Heart left ventricle (tissue), 16 donors: ENCODE measurements at regions not wholly inside any gene's neighbourhood (a gene's known extent, or its start where the extent isn't known, plus 50 kb on each side); places are given as distances from the start of the nearest gene placed in this dataset.
A peak's percentile ranks its signal among the peaks of the same experiment; 100 is the strongest.

Experiments
- ATAC-seq, 4 donors: fragments of 200-7000 bp; cut with Tn5 transposase; one replicate each; pipeline ENCODE4 v1.9.1; 2020 to 2022; ENCODE audit warnings: moderate library complexity in 4 of 4, mild to moderate bottlenecking in 3 of 4, moderate number of reproducible peaks in 1 of 4
- DNase-seq, 5 donors: peaks; one replicate each; pipeline ENCODE4 v3.0.0-alpha.2; 2020
- H3K27ac ChIP-seq, 12 donors: fragments of 200-600 bp; sonication (generic) in 4 of 12; one replicate each; pipeline versions ENCODE4 v1.5.0 to v1.8.0; 2016 to 2022; ENCODE audit warnings: mild to moderate bottlenecking in 2 of 12
- H3K27me3 ChIP-seq, 9 donors: fragments of 200-600 bp; sonication (generic) in 2 of 9; one replicate each; pipeline versions ENCODE4 v1.5.1 to v1.8.0; 2016 to 2022; ENCODE audit warnings: mild to moderate bottlenecking in 3 of 9
- H3K36me3 ChIP-seq, 9 donors: fragments of 200-600 bp; sonication (generic) in 2 of 9; one replicate each; pipeline versions ENCODE4 v1.5.0 to v1.8.0; 2018 to 2022; ENCODE audit warnings: mild to moderate bottlenecking in 2 of 9
- H3K4me1 ChIP-seq, 12 donors: fragments of 200-600 bp; sonication (generic) in 4 of 12; one replicate each; pipeline versions ENCODE4 v1.5.0 to v1.8.0; 2016 to 2022; ENCODE audit warnings: mild to moderate bottlenecking in 3 of 12
- H3K4me3 ChIP-seq, 12 donors: fragments of 200-600 bp; sonication (generic) in 4 of 12; one replicate each; pipeline versions ENCODE4 v1.5.0 to v1.8.0; 2017 to 2022; ENCODE audit warnings: mild to moderate bottlenecking in 9 of 12, moderate library complexity in 4 of 12
- H3K9me3 ChIP-seq, 12 donors: fragments of 200-600 bp; sonication (generic) in 4 of 12; one replicate each; pipeline versions ENCODE4 v1.5.0 to v1.8.0; 2016 to 2022; ENCODE audit warnings: mild to moderate bottlenecking in 1 of 12
- CTCF ChIP-seq, 12 donors: fragments of 200-600 bp; sonication (generic) in 4 of 12; IDR thresholded peaks; one replicate each; pipeline versions ENCODE4 v1.5.0 to v1.8.0; 2018 to 2022; ENCODE audit warnings: antibody characterized with exemption in 12 of 12, mild to moderate bottlenecking in 5 of 12
- POLR2A ChIP-seq, 2 donors: fragments of 450-650 bp; IDR thresholded peaks; one replicate each; pipeline ENCODE4 v1.6.1; 2017; ENCODE audit warnings: antibody characterized with exemption in 2 of 2, mild to moderate bottlenecking in 2 of 2, moderate library complexity in 2 of 2
- WGBS, 4 donors: extraction: QIAGEN DNeasy Blood & Tissue Kit in 2 of 4; methylation state at CpG; one replicate each; pipeline versions ENCODE4 v1.1.5 to v1.1.7; 2013 to 2018; 5-methylcytosine and 5-hydroxymethylcytosine counted together
- intact Hi-C, 10 donors: fragments of 100-400 bp; cut with DNase I; formaldehyde crosslinking; loops; one replicate each; pipeline versions ENCODE4 v1.11.1 to v1.14.2; 2022
- donor health status: ischemic (EF 13 %, LVEDD 7.1; RV severe dilation, severe dysfunction).
- donor health status: healthy with polysubstance abuse.
- donor health status: DM: no; HTN: yes; CAD: no.
- donor health status: DM: no; HTN: no; CAD: no.
- donor health status: ischemic (EF 25% LVEDD 6.9; RV normal size, moderate dysfunction).
- donor health status: ischemic (EF 25% LVEDD 5.7; RV mildly dilated, moderate dysfunction).
- donor health status: healthy.
- donor health status: DM: yes; HTN: yes; CAD: no.
- donor health status: ischemic (EF 35%, LVEDD 5.7; RV mildly dilated, moderate dysfunction).
- donor health status: nonischemic (EF 11% LVEDD 7.7; RV severe dilation, severe dysfunction).
- donor health status: DM: yes; HTN: yes; CAD: no.
- donor health status: PGD.
- donor health status: ischemic (EF 29% LVEDD 5.4; RV normal size, mild dysfunction).
- donor health status: nonischemic (EF 23%, LVEDD 6.1; RV moderate dilation, normal function).

GRCh38 chr1:98369463-98369862, 292.1 kb upstream of the SNX7 start:
- H3K9me3 ChIP-seq: peaks cover 0 to 4% (median 0%) of the 10 kb centered on the region in 12 donors
- TF ChIP-seq POLR2A (IDR thresholded peaks at IDR 0.05) (no peak), CTCF (IDR thresholded peaks at IDR 0.05) (no peak)
- ATAC-seq (no peak), DNase-seq (no peak)
- H3K27me3 ChIP-seq: no peaks in the 10 kb centered on the region
- WGBS, 4 donors: 48 to 56% (median 52%) methylated on average over 1 of the region's 1 CpG
- peaks cover 0 to 1% (median 0%) of the 10 kb centered on the region in 12 donors for H3K4me1 ChIP-seq
- intact Hi-C loops: loop anchor here in 1 of 10 donors (10.0 kb wide), 1 partner anchor 55 kb away; no protein-coding TSS in a partner anchor
- no peak overlapping the region for H3K4me3 ChIP-seq
- H3K36me3 ChIP-seq: no peaks in the 10 kb centered on the region
- H3K27ac ChIP-seq: no peak overlapping the region

GRCh38 chr1:98368995-98369394, 292.5 kb upstream of the SNX7 start:
- Histone ChIP-seq H3K9me3 (peaks cover 0 to 4% (median 0%) of the 10 kb centered on the region in 12 donors), H3K27me3 (no peaks in the 10 kb centered on the region), H3K36me3 (no peaks in the 10 kb centered on the region), H3K27ac (no peak overlapping the region), H3K4me3 (no peak overlapping the region), H3K4me1 (peaks cover 0 to 6% (median 0%) of the 10 kb centered on the region in 12 donors)
- TF ChIP-seq POLR2A (IDR thresholded peaks at IDR 0.05) (no peak), CTCF (IDR thresholded peaks at IDR 0.05) (no peak)
- no peak for ATAC-seq
- no peak for DNase-seq
- intact Hi-C loops: loop anchor here in 1 of 10 donors (10.0 kb wide), 1 partner anchor 56 kb away; no protein-coding TSS in a partner anchor
- 52 to 61% (median 59%) methylated on average over 3 of the region's 3 CpGs for WGBS, 4 donors

GRCh38 chr1:98367426-98367825, 294.1 kb upstream of the SNX7 start:
- Histone ChIP-seq H3K27ac (no peak overlapping the region), H3K27me3 (no peaks in the 10 kb centered on the region), H3K4me3 (no peak overlapping the region), H3K9me3 (peaks cover 0 to 4% (median 0%) of the 10 kb centered on the region in 12 donors), H3K36me3 (no peaks in the 10 kb centered on the region), H3K4me1 (peaks cover 0 to 7% (median 0%) of the 10 kb centered on the region in 12 donors)
- intact Hi-C loops: loop anchor here in 1 of 10 donors (10.0 kb wide), 1 partner anchor 57 kb away; no protein-coding TSS in a partner anchor
- TF ChIP-seq POLR2A (IDR thresholded peaks at IDR 0.05): no peak
- no peak for TF ChIP-seq CTCF (IDR thresholded peaks at IDR 0.05)
- ATAC-seq (peak in 1 of 4 donors; percentile 34), DNase-seq (peak in 1 of 5 donors; percentile 45)
- WGBS, 4 donors: 77 to 85% (median 80%) methylated on average over 2 to 4 of the region's 4 CpGs

DNA sequence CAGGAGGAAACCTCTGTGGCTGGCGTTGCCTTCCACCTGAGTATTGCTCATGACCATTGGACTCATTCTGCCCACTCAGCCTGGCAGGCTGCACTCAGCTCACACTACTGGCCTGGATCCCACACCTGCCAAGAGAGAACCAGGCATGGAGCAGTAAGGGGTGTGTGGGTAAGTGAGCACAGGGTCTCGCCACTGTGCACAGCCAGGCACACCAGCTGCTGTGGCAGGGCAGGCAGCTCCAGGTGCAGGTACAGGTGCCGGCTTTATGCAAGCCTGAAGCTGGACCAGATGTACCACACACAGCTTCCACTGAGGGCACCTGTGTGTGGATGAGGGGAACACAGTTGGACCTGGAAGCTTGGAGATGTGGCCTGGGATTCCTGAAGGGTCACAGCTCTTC, 295.2 kb upstream of the SNX7 start:
- H3K4me1 ChIP-seq: peaks cover 0 to 7% (median 0%) of the 10 kb centered on the region in 12 donors
- H3K27me3 ChIP-seq: no peaks in the 10 kb centered on the region
- DNase-seq (no peak), ATAC-seq (no peak)
- H3K9me3 ChIP-seq: peaks cover 0 to 8% (median 0%) of the 10 kb centered on the region in 12 donors
- intact Hi-C loops: loop anchor here in 1 of 10 donors (10.0 kb wide), 1 partner anchor 58 kb away; no protein-coding TSS in a partner anchor
- TF ChIP-seq CTCF (IDR thresholded peaks at IDR 0.05) (no peak), POLR2A (IDR thresholded peaks at IDR 0.05) (no peak)
- no peaks in the 10 kb centered on the region for H3K36me3 ChIP-seq
- H3K4me3 ChIP-seq: no peak overlapping the region
- WGBS, 4 donors: 86 to 100% (median 94%) methylated on average over 1 to 3 of the region's 3 CpGs
- H3K27ac ChIP-seq: no peak overlapping the region
